ENCODE measurements at regions not wholly inside any gene's neighbourhood (a gene's known extent, or its start where the extent isn't known, plus 50 kb on each side); places are given as distances from the start of the nearest gene placed in this dataset.

DNA sequence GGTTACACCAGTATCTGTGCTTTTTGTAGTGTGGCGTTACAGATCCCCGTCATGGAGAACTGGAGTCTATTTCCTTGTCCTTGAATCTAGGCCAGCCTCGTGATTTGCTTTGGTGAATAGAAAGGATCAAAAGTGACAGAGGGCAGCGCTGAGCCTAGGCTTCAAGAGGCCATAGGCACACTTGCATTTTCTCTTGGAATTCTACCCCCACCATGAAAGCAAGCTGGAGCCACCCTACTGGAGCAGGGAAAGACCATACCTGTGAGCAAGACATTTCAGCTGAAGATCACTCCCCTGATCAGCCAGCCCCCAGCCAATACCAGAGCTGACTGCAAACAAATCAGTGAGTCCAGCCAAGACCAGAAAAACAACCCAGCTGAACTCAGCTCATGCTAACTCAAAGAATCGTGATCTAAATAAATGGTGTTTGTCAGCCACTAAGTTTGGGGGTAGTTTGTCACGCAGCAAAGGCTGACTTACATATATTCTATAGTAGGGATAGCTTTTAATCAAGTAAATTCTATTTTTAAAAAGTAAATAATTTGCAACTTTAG is 521.9 kb upstream of the TBX3 start:
- Histone ChIP-seq H3K36me3 (ENCODE audit: control insufficient read depth in 2 of 2, extremely low read depth in 1 of 2, insufficient read depth in 2 of 2, low read length in 2 of 2) (no peaks in the 10 kb centered on the region), H3K4me1 (ENCODE audit: control insufficient read depth, extremely low read depth, insufficient read depth, low read length) (no peaks in the 10 kb centered on the region), H3K4me3 (replicated peaks in 1 of 3; ENCODE audit: insufficient read depth in 1 of 3, low read depth in 1 of 3, low read length in 3 of 3) (no peak overlapping the region), H4K20me1 (replicated peaks; ENCODE audit: control insufficient read depth, extremely low read depth, insufficient read depth, low read length) (no peaks in the 10 kb centered on the region), H2AFZ (ENCODE audit: low read depth, low read length) (no peak overlapping the region), H3K4me2 (ENCODE audit: insufficient read depth, low read length) (no peak overlapping the region), H3K27me3 (ENCODE audit: control insufficient read depth in 2 of 2, insufficient read depth in 2 of 2, low read length in 2 of 2) (no peaks in the 10 kb centered on the region), H3K27ac (ENCODE audit: insufficient read depth, low read depth, low read length) (no peak overlapping the region), H3K9me1 (replicated peaks; ENCODE audit: control insufficient read depth, extremely low read depth, insufficient read depth, low read length) (no peaks in the 10 kb centered on the region), H3K79me2 (ENCODE audit: control insufficient read depth, insufficient read depth, low read length) (no peaks in the 10 kb centered on the region), H3K9me3 (replicated peaks; ENCODE audit: control insufficient read depth, insufficient read depth, low read length) (peaks cover 3% of the 10 kb centered on the region), H3K9ac (replicated peaks; ENCODE audit: extremely low read depth, insufficient read depth, low read length) (no peak overlapping the region)
- FAIRE-seq (no peak), DNase-seq (ENCODE audit: low read depth, low spot score) (no peak)
- BruUV-seq (replicated peaks) = no TSS peak
- TF ChIP-seq JUN (IDR thresholded peaks at IDR 0.05; ENCODE audit: borderline replicate concordance, insufficient read depth, insufficient read length, low read depth) (no peak), FOS (IDR thresholded peaks at IDR 0.05; ENCODE audit: borderline replicate concordance, insufficient read depth, low read length) (no peak), GATA2 (IDR thresholded peaks at IDR 0.05; ENCODE audit: insufficient read depth, insufficient read length, low read depth, low read length) (no peak), EZH2 (IDR thresholded peaks at IDR 0.05; ENCODE audit: borderline replicate concordance, low read depth, low read length, severe bottlenecking) (no peak), POLR2AphosphoS5 (IDR thresholded peaks at IDR 0.05; ENCODE audit: insufficient read depth, low read depth, low read length) (no peak), POLR2A (IDR thresholded peaks at IDR 0.05; ENCODE audit: low read depth, low read length) (no peak), MYC (IDR thresholded peaks at IDR 0.05; ENCODE audit: low read depth, low read length) (no peak)
- TF ChIP-seq, protein P1, sequence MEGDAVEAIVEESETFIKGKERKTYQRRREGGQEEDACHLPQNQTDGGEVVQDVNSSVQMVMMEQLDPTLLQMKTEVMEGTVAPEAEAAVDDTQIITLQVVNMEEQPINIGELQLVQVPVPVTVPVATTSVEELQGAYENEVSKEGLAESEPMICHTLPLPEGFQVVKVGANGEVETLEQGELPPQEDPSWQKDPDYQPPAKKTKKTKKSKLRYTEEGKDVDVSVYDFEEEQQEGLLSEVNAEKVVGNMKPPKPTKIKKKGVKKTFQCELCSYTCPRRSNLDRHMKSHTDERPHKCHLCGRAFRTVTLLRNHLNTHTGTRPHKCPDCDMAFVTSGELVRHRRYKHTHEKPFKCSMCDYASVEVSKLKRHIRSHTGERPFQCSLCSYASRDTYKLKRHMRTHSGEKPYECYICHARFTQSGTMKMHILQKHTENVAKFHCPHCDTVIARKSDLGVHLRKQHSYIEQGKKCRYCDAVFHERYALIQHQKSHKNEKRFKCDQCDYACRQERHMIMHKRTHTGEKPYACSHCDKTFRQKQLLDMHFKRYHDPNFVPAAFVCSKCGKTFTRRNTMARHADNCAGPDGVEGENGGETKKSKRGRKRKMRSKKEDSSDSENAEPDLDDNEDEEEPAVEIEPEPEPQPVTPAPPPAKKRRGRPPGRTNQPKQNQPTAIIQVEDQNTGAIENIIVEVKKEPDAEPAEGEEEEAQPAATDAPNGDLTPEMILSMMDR (IDR thresholded peaks at IDR 0.05; ENCODE audit: extremely low read depth in 1 of 2, insufficient read depth in 1 of 2, low read depth in 1 of 2, low read length in 2 of 2) = no peak
- TF ChIP-seq, protein P2, sequence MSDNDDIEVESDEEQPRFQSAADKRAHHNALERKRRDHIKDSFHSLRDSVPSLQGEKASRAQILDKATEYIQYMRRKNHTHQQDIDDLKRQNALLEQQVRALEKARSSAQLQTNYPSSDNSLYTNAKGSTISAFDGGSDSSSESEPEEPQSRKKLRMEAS (IDR thresholded peaks at IDR 0.05; ENCODE audit: insufficient read depth, insufficient read length) = no peak
- ChIA-PET POLR2A (no interaction called here), CTCF (no interaction called here)
- intact Hi-C loops (cut with micrococcal nuclease) = no loop called here
- dilution Hi-C loops (cut with MboI; ENCODE audit: extremely low pct_ligation_motif_present, low sequenced_read_pairs) = no loop called here

Data from endothelial cell of umbilical vein (primary cell).